ENCODE measurements at regions not wholly inside any gene's neighbourhood (a gene's known extent, or its start where the extent isn't known, plus 50 kb on each side); places are given as distances from the start of the nearest gene placed in this dataset.

GRCh38 chr12:75783093-75783877 lies 248.3 kb downstream of the PHLDA1 start:
- POLR2A ChIA-PET (ENCODE audit: low non-redundant PET): no interaction called here
- DNase-seq (ENCODE audit: low spot score): no peak
- CTCF ChIA-PET: interaction anchor here (0.6 to 0.7 kb wide), 2 partner anchors 169 to 368 kb away, joined by 3 to 4 read pairs; no protein-coding TSS in a partner anchor
- H3K27ac ChIP-seq: no peak overlapping the region
- TF ChIP-seq CTCF (conservative IDR thresholded peaks at IDR 0.05; ENCODE audit: low read depth): no peak

- no peak for TF ChIP-seq CTCF (conservative IDR thresholded peaks at IDR 0.05; ENCODE audit: low read depth)
- ChIA-PET POLR2A (ENCODE audit: low non-redundant PET) (no interaction called here), CTCF (no interaction called here)
- H3K27ac ChIP-seq: no peak overlapping the region
- no peak for DNase-seq (ENCODE audit: low spot score)
Observed at GRCh38 chr12:75782069-75782581, 249.5 kb downstream of the PHLDA1 start.

GRCh38 chr12:75781532-75782046 lies 250.0 kb downstream of the PHLDA1 start:
- TF ChIP-seq CTCF (conservative IDR thresholded peaks at IDR 0.05; ENCODE audit: low read depth): no peak
- CTCF ChIA-PET: no interaction called here
- DNase-seq (ENCODE audit: low spot score): peak; percentile 75
- POLR2A ChIA-PET (ENCODE audit: low non-redundant PET): no interaction called here
- H3K27ac ChIP-seq: no peak overlapping the region

GRCh38 chr12:75779891-75780496 lies 251.6 kb downstream of the PHLDA1 start:
- CTCF ChIA-PET: interaction anchor here (0.6 kb wide), 1 partner anchor 12 kb away, joined by 4 read pairs; no protein-coding TSS in a partner anchor
- POLR2A ChIA-PET (ENCODE audit: low non-redundant PET): no interaction called here
- TF ChIP-seq CTCF (conservative IDR thresholded peaks at IDR 0.05; ENCODE audit: low read depth): no peak
- DNase-seq (ENCODE audit: low spot score): no peak
- H3K27ac ChIP-seq: no peak overlapping the region

GRCh38 chr12:75774261-75775052 lies 257.1 kb downstream of the PHLDA1 start:
- no peak for TF ChIP-seq CTCF (conservative IDR thresholded peaks at IDR 0.05; ENCODE audit: low read depth)
- H3K27ac ChIP-seq: no peak overlapping the region
- no peak for DNase-seq (ENCODE audit: low spot score)
- ChIA-PET POLR2A (ENCODE audit: low non-redundant PET) (no interaction called here), CTCF (no interaction called here)

GRCh38 chr12:75773377-75773776 lies 258.2 kb downstream of the PHLDA1 start:
- no peak overlapping the region for H3K27ac ChIP-seq
- TF ChIP-seq CTCF (conservative IDR thresholded peaks at IDR 0.05; ENCODE audit: low read depth): no peak
- ChIA-PET POLR2A (ENCODE audit: low non-redundant PET) (no interaction called here), CTCF (interaction anchor here (0.6 kb wide), 1 partner anchor 30 kb away, joined by 3 read pairs; no protein-coding TSS in a partner anchor)
- DNase-seq (ENCODE audit: low spot score): no peak

Measured in RWPE1 (cell line).